Astrocyte of the spinal cord (primary cell): ENCODE measurements at regions not wholly inside any gene's neighbourhood (a gene's known extent, or its start where the extent isn't known, plus 50 kb on each side); places are given as distances from the start of the nearest gene placed in this dataset.

Experiments
- DNase-seq: peaks from one replicate; pipeline ENCODE4 v3.0.0; 2011; ENCODE audit warnings: low read depth, low spot score
- H3K4me3 ChIP-seq: 2 replicates; pipeline ENCODE4 v1.5.1; 2011; ENCODE audit warnings: low read depth, mild to moderate bottlenecking, low read length, moderate library complexity
- in situ Hi-C: cut with HindIII; loops from 2 replicates; pipeline ENCODE4 v1.10.0; 2017; ENCODE audit warnings: low sequenced_read_pairs
- TF ChIP-seq, protein P1 (sequence below): IDR thresholded peaks from 2 replicates; pipeline ENCODE4 v1.5.1; 2012; ENCODE audit warnings: low read depth, mild to moderate bottlenecking, low read length, inconsistent platforms

DNA sequence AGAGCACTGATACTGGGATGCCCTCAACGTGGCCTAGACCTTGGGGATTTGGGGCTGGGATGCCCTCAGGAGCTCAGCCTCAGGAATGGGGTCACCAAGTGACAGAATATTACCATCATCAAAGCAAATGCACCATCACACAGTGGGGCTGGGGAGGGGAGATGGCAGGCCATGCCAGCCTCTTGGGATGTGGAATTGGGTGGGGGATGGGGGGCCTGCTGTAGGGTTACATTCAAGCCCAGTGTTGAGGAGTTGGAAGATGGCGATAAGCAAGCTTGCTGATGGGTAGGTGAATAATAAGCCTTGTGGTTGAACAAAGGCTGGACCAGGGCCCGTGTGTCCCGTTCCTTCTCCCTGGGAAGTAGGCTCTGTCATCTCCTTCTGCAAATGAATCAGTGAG lies 69.1 kb upstream of the GPR12 start:
- H3K4me3 ChIP-seq: no peak overlapping the region
- DNase-seq: no peak
- in situ Hi-C loops: no loop called here
- TF ChIP-seq, protein P1, sequence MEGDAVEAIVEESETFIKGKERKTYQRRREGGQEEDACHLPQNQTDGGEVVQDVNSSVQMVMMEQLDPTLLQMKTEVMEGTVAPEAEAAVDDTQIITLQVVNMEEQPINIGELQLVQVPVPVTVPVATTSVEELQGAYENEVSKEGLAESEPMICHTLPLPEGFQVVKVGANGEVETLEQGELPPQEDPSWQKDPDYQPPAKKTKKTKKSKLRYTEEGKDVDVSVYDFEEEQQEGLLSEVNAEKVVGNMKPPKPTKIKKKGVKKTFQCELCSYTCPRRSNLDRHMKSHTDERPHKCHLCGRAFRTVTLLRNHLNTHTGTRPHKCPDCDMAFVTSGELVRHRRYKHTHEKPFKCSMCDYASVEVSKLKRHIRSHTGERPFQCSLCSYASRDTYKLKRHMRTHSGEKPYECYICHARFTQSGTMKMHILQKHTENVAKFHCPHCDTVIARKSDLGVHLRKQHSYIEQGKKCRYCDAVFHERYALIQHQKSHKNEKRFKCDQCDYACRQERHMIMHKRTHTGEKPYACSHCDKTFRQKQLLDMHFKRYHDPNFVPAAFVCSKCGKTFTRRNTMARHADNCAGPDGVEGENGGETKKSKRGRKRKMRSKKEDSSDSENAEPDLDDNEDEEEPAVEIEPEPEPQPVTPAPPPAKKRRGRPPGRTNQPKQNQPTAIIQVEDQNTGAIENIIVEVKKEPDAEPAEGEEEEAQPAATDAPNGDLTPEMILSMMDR: no peak

DNA sequence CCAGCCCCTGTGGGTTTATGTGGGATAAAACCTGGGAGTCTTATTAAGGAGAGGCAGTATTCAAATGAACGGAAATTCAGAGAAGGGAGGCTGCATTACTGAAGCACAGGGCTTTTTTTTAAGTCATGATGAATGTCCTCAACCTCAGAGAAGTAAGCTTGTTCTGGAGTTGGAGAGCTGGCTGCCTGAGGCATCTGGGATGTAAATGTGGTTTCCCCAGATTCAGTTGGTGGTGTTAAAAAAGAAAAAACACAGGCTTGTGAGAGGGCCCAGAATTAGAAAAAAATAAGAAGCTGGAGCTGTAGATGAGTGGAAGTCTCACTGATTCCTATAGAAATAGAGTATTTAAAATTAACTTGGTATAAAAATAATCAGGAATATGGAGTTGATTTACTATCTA lies 64.0 kb upstream of the GPR12 start:
- no peak for DNase-seq
- TF ChIP-seq, protein P1: no peak
- in situ Hi-C loops: no loop called here
- no peak overlapping the region for H3K4me3 ChIP-seq

DNA sequence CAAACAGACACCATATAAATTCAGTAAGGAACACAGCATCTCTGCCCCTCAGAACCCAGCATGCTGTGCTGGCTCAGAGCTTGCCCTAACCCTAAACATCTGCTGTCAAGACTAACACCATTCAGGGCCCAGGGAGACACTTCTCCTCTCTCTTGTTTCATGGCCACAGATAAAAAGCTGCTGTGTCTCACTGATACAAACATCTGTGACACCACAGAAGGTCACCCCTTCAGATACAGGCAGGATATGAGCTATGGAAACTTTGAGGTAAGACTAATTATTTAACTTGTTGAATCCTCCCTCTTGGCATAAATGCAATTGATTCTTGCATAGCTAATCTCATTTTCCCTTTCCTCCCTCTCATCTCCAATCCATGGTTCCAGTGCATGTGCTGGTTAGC lies 61.6 kb upstream of the GPR12 start:
- no peak for DNase-seq
- TF ChIP-seq, protein P1: no peak
- H3K4me3 ChIP-seq: no peak overlapping the region
- in situ Hi-C loops: no loop called here

DNA sequence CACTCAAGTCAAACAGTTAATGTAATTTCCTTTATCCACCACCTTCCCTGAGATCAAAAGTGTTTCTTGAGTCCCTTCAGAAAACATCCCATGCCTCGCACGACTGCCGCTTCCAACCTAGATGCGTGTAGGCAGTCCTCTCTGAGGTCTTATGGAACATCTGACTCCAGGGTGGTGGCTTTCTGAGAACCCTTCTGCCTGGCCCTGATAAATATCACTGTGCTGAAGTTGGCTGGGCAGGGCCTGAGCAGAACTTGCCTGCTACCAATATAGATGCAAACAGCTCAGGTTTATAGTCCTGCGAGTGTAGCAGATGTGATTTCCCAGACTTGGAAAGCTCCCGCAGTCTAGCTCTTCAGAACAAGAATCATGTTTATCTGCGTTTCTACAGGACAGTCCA lies 61.1 kb upstream of the GPR12 start:
- in situ Hi-C loops: no loop called here
- TF ChIP-seq, protein P1: no peak
- H3K4me3 ChIP-seq: no peak overlapping the region
- DNase-seq: no peak

DNA sequence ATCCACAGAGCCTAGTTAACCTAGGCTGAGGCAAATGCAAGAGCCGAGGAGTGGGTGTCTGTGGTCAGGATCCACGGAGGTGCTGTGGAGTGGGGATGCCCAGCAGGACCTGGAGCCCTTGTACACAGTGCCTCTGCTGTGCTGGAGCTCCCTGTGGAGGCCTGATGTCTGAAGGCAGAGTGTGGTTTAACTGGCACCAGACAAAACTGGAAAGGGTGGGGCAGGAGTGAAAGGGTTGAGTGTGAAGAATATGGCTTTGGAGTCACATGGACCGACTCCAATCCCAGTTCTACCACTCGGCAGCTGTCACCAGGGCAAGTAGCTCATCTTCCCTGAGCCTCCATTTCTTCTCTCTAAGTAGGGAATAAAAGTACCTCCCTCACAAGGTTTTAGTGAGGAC lies 60.3 kb upstream of the GPR12 start:
- no peak for DNase-seq
- TF ChIP-seq, protein P1: no peak
- no peak overlapping the region for H3K4me3 ChIP-seq
- in situ Hi-C loops: no loop called here

DNA sequence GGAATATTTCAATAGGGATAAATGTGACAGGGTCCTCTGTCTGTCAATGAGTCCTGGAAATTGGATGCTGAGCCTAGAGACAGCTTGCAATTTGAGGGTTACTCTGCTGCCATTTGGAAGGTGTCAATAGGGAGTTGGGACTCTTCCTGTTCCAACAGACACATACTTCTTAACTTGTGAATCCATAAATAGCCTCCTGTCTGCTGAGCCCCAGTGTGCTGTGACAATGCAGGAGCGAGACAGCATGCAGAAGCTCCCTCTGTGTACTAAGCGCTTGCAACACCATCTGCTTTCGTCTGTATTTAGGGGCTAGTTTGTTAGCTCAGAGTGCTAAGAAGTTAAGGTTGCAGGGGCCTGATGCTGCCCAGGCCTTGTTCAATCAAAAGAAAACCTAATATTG lies 58.5 kb upstream of the GPR12 start:
- TF ChIP-seq, protein P1: no peak
- in situ Hi-C loops: no loop called here
- DNase-seq: no peak
- H3K4me3 ChIP-seq: no peak overlapping the region

DNA sequence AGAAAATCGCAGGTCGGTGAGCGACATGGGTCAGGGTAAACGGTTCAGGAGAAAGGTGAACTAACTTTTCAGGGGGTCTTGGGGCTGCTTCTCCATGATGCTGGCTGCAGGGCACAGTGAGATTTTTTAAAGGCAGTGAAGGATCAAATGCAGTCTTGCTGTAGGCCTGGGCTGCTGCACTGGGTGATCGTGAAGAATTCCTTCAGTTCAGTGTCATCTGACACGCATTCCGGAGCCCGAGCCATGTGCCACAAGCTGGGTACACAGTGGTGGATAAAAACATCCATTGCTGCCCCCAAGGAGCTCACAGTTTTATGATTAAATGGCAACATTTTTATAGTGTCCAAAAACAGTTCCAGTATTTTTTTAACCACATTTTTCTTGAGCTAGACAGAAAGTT lies 56.3 kb upstream of the GPR12 start:
- DNase-seq: no peak
- in situ Hi-C loops: no loop called here
- no peak overlapping the region for H3K4me3 ChIP-seq
- TF ChIP-seq, protein P1: no peak
